HG03097 (cell line): ENCODE measurements at regions not wholly inside any gene's neighbourhood (a gene's known extent, or its start where the extent isn't known, plus 50 kb on each side); places are given as distances from the start of the nearest gene placed in this dataset.

Experiments
- ATAC-seq: cut with Tn5 transposase; IDR thresholded peaks from one replicate; pipeline ENCODE4 v1.9.1; 2021; ENCODE audit not compliant: unreplicated experiment, low FRiP score

- ATAC-seq = no peak
These were observed 249.6 kb upstream of the COL8A1 start for GRCh38 chr3:99388780-99389179.

- no peak for ATAC-seq
These were observed 253.8 kb upstream of the COL8A1 start for GRCh38 chr3:99384596-99384995.

GRCh38 chr3:99376926-99377325, 261.5 kb upstream of the COL8A1 start:
- ATAC-seq = no peak

DNA sequence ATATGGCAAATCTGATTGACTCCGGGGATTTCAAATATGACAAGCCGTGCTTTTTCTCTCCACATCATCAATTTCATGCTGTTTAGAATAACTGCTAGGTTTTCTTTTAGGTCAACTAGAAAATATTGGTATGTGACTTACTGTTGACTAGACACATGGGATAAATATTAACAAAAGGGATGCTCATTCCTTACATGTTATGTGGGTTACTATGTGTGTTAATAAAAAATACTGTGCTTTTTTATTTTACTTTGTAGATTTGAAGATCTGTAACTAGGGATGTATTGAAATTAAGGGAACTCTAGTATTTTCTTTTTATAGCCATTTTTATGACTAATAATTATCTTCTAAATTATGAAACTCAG, 264.6 kb upstream of the COL8A1 start:
- ATAC-seq = no peak

- ATAC-seq = no peak
These were observed 265.1 kb upstream of the COL8A1 start for GRCh38 chr3:99373088-99373845.

DNA sequence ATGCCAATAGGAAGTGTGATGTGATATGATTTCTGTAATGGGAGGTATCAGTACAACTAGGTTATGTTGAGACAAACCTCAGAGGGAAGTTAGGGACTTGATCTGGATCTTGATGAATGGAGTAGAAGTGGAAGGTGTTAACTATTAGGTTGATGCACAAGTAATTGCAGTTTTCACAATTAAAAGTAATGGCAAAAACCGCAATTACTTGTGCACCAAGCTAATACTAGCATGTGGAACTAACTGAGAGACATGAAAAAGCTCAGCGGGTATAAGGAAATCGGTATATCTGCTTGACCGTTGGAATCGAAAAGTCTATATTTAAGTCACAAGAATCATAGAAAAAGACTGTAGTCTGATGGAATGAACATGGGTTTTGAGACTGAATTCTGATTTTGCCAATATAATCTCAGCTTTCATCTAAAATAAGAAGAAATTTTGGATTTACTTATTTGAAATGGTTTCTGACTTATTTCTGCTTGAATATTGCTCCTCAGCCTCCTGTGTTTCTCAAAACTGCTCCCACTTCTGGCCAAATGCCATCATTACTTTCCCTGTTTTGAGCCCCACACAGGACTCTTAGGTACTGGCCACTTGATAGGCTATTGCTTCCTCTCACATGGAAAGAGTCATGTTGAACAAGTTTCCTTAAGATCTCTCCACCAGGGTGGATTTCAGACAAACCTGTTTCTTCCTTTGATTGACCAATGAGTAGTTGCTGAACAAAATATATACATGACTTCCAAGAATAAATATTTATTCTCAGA, 271.5 kb upstream of the COL8A1 start:
- ATAC-seq = no peak

GRCh38 chr3:99365979-99366378, 272.4 kb upstream of the COL8A1 start:
- ATAC-seq = no peak

DNA sequence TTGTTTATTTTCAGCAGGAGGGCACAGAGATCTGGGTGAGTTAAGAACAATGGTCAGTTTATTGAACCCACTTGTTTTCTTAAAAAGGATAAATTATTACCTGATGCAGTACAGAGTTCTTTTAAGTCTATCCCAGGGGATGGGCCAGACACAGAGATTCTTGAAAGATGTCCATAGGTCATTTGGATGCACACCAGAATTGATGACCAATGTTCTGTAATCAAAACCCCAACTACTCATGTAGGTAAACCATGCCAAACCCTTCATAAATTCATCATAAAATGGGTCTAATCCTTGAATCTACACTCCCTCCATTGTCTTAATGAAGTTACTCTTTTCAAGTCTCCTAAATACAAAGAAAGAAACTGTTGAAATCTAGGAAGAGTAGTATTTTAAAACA, 273.0 kb upstream of the COL8A1 start:
- ATAC-seq = no peak

DNA sequence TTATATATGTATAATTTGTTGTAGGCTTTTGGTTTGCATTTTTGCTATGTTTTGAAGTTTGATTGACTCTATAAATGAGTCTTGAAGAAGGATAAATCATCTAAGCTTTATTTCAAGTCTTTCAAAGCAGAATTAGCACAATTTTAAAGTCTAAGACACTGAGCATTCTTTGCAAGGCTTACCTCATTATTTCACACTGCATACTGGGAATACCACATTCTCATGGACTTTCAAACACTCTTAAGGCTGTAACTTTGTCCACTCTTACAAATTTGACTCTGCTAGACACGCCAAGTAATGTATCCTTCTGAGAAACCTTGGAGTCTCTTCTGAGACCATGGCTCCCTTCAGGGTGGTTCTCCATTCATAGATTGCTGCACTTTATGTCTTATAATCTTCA, 281.3 kb upstream of the COL8A1 start:
- ATAC-seq = no peak

DNA sequence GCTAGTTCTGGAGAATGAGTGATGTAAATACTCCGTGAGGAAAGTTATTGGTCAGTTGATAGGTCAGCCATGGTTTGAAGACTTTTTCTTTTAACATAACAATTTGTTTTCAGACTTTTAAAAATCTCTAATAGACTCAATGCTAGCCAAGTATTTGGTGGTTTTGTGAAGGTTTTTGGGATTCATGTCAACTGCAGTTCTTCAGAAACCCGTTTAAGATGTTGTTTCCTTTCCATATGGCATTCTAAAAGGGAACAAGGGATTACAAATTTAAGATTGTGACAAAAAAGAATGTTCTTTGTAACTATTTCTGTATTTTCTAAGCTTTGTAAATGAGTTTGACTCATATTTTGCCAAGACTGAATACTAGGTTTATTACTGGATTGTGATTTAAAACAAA, 281.7 kb upstream of the COL8A1 start:
- no peak for ATAC-seq

- no peak for ATAC-seq
These were observed 282.9 kb upstream of the COL8A1 start for GRCh38 chr3:99355465-99355864.

DNA sequence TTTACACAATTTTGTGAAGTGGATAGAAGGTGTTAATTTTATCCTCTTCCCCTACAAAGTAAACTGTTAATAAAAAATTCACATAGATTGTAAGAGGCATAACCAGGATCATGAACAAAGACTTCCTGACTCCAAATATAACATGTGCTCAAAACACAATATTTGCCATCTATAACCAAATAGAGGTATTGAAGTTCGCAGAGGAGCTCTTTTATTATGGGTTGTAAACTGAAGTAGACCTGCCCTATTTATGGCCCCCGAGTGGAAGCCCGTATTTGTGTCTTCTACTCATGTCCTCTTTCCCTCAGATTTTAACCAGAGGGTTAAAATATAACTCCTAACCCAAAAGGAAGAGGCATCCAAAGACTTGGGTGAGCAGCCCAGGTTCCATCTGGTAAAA, 285.6 kb upstream of the COL8A1 start:
- ATAC-seq = no peak

DNA sequence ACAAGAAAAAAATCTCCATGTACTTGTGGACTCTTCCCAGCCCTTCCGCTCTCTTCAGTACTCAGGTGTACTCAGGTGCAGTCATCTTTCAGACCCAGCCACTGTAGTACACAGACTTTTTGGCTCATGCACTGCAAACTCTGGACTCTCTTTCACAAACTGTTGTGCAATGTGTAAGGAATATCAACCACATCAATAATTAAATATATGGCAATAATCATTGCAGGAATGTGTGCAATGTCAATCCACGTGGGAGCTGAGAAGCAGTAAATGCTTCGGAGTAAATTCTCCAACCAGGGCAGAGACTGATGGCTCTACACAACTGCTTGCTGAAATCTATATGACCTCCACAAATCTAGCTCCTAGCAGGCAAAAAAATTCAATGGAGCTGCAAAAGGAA, 287.3 kb upstream of the COL8A1 start:
- ATAC-seq = no peak

GRCh38 chr3:99348451-99348850, 289.9 kb upstream of the COL8A1 start:
- no peak for ATAC-seq

DNA sequence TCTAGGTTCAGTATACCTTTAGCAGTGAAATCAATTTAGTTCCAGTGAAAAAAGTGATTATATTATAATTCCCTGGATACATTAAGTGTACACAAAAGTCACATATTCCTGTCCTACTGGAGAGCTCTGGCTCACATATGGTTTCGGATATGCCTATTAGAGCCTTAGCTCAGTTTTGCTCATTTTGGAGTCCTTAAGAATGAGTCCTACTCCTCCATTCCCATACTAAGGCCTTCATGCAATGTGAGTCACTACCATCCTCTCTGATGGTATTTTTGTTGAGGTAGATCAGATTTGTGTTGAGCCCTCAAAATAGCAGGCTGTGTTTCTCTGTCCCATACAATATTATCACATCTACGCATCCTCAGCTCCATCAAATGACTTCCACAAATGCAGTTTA, 294.2 kb upstream of the COL8A1 start:
- ATAC-seq = no peak

DNA sequence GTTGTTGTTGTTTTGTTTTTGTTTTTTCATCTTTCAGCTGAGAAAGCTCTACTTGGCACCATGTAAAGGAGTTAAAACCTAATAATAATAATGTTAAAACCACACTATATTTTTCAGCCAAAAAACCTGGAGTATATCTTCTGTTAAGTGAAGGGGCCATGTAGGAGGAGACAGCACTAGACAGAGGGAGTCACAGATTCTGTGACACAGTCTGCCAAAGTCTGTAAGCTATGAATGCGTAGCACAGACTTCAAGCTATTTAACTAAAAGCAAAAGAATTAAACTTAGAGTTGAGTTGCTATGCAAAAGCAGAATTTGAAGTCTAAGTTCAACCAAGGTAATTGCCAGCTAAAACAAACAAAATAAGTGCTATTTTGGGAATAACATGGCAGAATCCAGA, 296.0 kb upstream of the COL8A1 start:
- ATAC-seq = no peak

DNA sequence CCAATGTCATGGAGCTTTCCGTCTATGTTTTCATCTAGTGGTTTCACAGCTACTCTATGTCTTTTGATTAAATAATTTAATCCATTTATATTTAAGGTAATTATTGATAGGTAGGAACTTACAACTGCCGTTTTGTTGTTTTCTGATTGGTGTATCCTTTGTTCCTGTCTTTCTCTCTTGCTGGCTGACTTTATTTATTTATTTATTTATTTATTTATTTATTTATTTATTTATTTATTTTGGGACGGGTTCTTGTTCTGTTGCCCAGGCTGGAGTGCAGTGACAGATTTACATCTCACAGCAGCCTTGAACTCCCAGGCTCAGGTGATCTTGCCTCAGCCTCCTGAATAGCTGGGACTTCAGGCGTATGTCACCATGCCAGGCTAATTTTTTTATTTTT, 299.2 kb upstream of the COL8A1 start:
- no peak for ATAC-seq

GRCh38 chr3:99332718-99333117, 305.7 kb upstream of the COL8A1 start:
- ATAC-seq = no peak

DNA sequence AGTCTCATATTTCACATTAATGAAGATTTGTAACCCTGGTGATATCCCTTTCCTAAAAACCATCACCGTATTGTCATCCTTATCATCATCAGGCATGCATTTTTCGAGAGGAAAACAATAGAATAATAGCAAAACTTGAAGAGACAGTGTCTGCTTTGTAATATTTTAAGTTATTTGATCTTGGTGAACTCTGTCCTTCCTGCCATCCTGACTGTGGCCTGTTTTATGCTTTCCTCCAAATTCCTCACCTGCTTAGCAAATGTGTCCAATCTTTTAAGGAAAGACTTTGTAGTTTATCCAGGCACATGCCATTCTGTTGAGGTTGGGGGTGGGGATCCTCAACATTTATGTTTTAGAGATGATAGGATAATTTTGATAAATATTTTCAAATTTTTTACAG, 306.1 kb upstream of the COL8A1 start:
- ATAC-seq = no peak

GRCh38 chr3:99330924-99331532, 307.4 kb upstream of the COL8A1 start:
- no peak for ATAC-seq

GRCh38 chr3:99330281-99330680, 308.1 kb upstream of the COL8A1 start:
- ATAC-seq = no peak

DNA sequence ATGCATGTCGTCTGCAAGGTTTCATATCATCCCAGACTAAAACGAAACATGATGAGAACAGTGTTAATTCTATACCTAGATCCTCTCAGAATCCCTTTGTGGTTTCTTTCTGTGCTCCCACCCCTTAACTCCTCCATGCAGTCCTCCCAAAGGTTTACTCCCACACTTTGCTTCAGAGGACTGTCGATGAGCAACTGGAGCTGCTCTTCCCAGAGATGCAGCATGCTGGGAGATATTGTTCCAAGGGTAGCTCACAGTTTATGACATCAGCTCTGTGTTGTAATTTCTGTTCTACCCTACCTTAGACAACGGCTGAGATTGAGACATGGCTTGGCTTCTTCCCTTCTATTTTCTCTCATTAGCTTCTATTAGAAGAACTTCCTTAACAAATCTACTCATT, 313.0 kb upstream of the COL8A1 start:
- no peak for ATAC-seq
